Endothelial cell of umbilical vein (primary cell): ENCODE measurements at regions not wholly inside any gene's neighbourhood (a gene's known extent, or its start where the extent isn't known, plus 50 kb on each side); places are given as distances from the start of the nearest gene placed in this dataset.

ENCODE experiments used
- BruUV-seq: library from RNA; stranded (reverse); fragments of 400-500 nt; replicated peaks from 2 replicates; lab custom pipeline; 2021; lab: Mats Ljungman, UMichigan
- CTCF ChIA-PET: fragments of 300-600, 350-600 bp; sonication (Branson Sonifier 250); formaldehyde crosslinking; loops from one replicate; lab custom pipeline; 2021; ENCODE audit warnings: antibody characterized with exemption, inconsistent platforms; lab: Charles Lee
- POLR2A ChIA-PET: fragments of 300-600, 350-600 bp; sonication (Branson Sonifier 250); formaldehyde crosslinking; loops from one replicate; lab custom pipeline; 2021; ENCODE audit warnings: antibody characterized with exemption, inconsistent platforms; lab: Charles Lee
- DNase-seq: peaks from one replicate; pipeline ENCODE4 v3.0.0-alpha.2; 2011; ENCODE audit warnings: low read depth, low spot score
- FAIRE-seq: peaks from 2 replicates; lab custom pipeline; 2011; peaks lifted over from hg19 to GRCh38; lab: Jason Lieb, UNC
- H2AFZ ChIP-seq: 2 replicates; pipeline ENCODE4 v1.6.0; 2012; ENCODE audit warnings: low read depth, low read length, control low read depth, inconsistent platforms
- H3K27ac ChIP-seq: 2 replicates; pipeline ENCODE4 v1.5.1; 2011; ENCODE audit warnings: low read depth, mild to moderate bottlenecking, control low read depth, low read length, moderate library complexity; ENCODE audit not compliant: insufficient read depth
- H3K27me3 ChIP-seq, 2 experiments: 2 replicates each; pipeline versions ENCODE4 v1.6.0 to v1.6.1; 2011; ENCODE audit warnings: low read length in 2 of 2, mixed read lengths in 1 of 2; ENCODE audit not compliant: control insufficient read depth in 2 of 2, insufficient read depth in 2 of 2
- H3K36me3 ChIP-seq, 2 experiments: 2 replicates in 1 of 2; 3 replicates in 1 of 2; pipeline ENCODE4 v1.5.1; 2011; ENCODE audit warnings: low read length in 2 of 2, mild to moderate bottlenecking in 1 of 2, moderate library complexity in 1 of 2; ENCODE audit not compliant: control insufficient read depth in 2 of 2, insufficient read depth in 2 of 2; ENCODE audit errors: extremely low read depth in 1 of 2
- H3K4me1 ChIP-seq: 3 replicates; pipeline ENCODE4 v1.5.1; 2011; ENCODE audit warnings: mild to moderate bottlenecking, low read length; ENCODE audit not compliant: control insufficient read depth, insufficient read depth; ENCODE audit errors: extremely low read depth
- H3K4me2 ChIP-seq: 2 replicates; pipeline ENCODE4 v1.6.1; 2011; ENCODE audit warnings: low read length, control low read depth, mixed read lengths; ENCODE audit not compliant: insufficient read depth
- H3K4me3 ChIP-seq, 3 experiments: fragments of 200-600 bp in 1 of 3; sonication (generic), shearing (Covaris generic) in 1 of 3; replicated peaks in 1 of 3; 2 replicates each; pipeline ENCODE4 v1.5.1; 2011 to 2016; ENCODE audit warnings: control low read depth in 3 of 3, low read length in 3 of 3, mild to moderate bottlenecking in 2 of 3, inconsistent platforms in 1 of 3, low read depth in 1 of 3, moderate library complexity in 1 of 3; ENCODE audit not compliant: insufficient read depth in 1 of 3
- H3K79me2 ChIP-seq: 2 replicates; pipeline ENCODE4 v1.6.0; 2012; ENCODE audit warnings: low read length, inconsistent platforms; ENCODE audit not compliant: control insufficient read depth, insufficient read depth
- H3K9ac ChIP-seq: replicated peaks from 2 replicates; pipeline ENCODE3; 2011; ENCODE audit warnings: low read length, control low read depth; ENCODE audit not compliant: insufficient read depth; ENCODE audit errors: extremely low read depth
- H3K9me1 ChIP-seq: replicated peaks from 3 replicates; pipeline ENCODE4 v1.6.0; 2011; ENCODE audit warnings: mild to moderate bottlenecking, low read length; ENCODE audit not compliant: control insufficient read depth, insufficient read depth; ENCODE audit errors: extremely low read depth
- H3K9me3 ChIP-seq: replicated peaks from 2 replicates; pipeline ENCODE4 v1.5.1; 2012; ENCODE audit warnings: low read length, inconsistent platforms; ENCODE audit not compliant: control insufficient read depth, insufficient read depth
- H4K20me1 ChIP-seq: replicated peaks from 2 replicates; pipeline ENCODE3; 2011; ENCODE audit warnings: mild to moderate bottlenecking, low read length; ENCODE audit not compliant: control insufficient read depth, insufficient read depth; ENCODE audit errors: extremely low read depth
- CTCF ChIP-seq, 2 donors: IDR thresholded peaks; 1 replicate in 1 of 2; 2 replicates in 1 of 2; pipeline ENCODE4 v1.5.1; 2011; ENCODE audit warnings: low read length in 2 of 2, mild to moderate bottlenecking in 2 of 2, moderate library complexity in 2 of 2, control low read depth in 1 of 2, inconsistent platforms in 1 of 2, low read depth in 1 of 2; ENCODE audit not compliant: insufficient read depth in 1 of 2; ENCODE audit errors: extremely low read depth in 1 of 2
- EZH2 ChIP-seq: IDR thresholded peaks from 2 replicates; pipeline ENCODE4 v1.6.1; 2012; ENCODE audit warnings: borderline replicate concordance, low read depth, mild to moderate bottlenecking, moderate library complexity, low read length, inconsistent platforms; ENCODE audit not compliant: severe bottlenecking
- FOS ChIP-seq: IDR thresholded peaks from 2 replicates; pipeline ENCODE4 v1.6.1; 2011; ENCODE audit warnings: mild to moderate bottlenecking, low read length, moderate library complexity, borderline replicate concordance; ENCODE audit not compliant: insufficient read depth
- GATA2 ChIP-seq: IDR thresholded peaks from 2 replicates; pipeline ENCODE4 v1.7.0; 2011; ENCODE audit warnings: low read depth, mild to moderate bottlenecking, moderate library complexity, mixed read lengths, low read length; ENCODE audit not compliant: insufficient read length, insufficient read depth
- JUN ChIP-seq: IDR thresholded peaks from 2 replicates; pipeline ENCODE4 v1.6.1; 2011; ENCODE audit warnings: borderline replicate concordance, low read depth; ENCODE audit not compliant: insufficient read length, insufficient read depth
- MAX ChIP-seq: IDR thresholded peaks from 2 replicates; pipeline ENCODE4 v1.6.1; 2011; ENCODE audit not compliant: insufficient read depth, insufficient read length
- MYC ChIP-seq: IDR thresholded peaks from one replicate; pipeline ENCODE4 v1.6.1; 2011; ENCODE audit warnings: mild to moderate bottlenecking, low read depth, low read length
- POLR2A ChIP-seq: IDR thresholded peaks from 2 replicates; pipeline ENCODE4 v1.6.1; 2012; ENCODE audit warnings: low read depth, mild to moderate bottlenecking, control low read depth, low read length
- POLR2AphosphoS5 ChIP-seq: IDR thresholded peaks from 2 replicates; pipeline ENCODE4 v1.6.1; 2012; ENCODE audit warnings: low read depth, mild to moderate bottlenecking, control low read depth, low read length, moderate library complexity; ENCODE audit not compliant: insufficient read depth
- dilution Hi-C: fragments of 300-500 bp; cut with MboI; formaldehyde crosslinking; loops from one replicate; pipeline ENCODE4 v1.15.0; 2019; ENCODE audit warnings: low sequenced_read_pairs; ENCODE audit not compliant: extremely low pct_ligation_motif_present
- intact Hi-C: fragments of 100-400 bp; cut with micrococcal nuclease; formaldehyde crosslinking; loops from one replicate; pipeline ENCODE4 v1.10.0; 2022

- no peak overlapping the region for H3K9ac ChIP-seq
- no peak for DNase-seq
- POLR2A ChIA-PET = no interaction called here
- dilution Hi-C loops = no loop called here
- no peak overlapping the region for H3K4me2 ChIP-seq
- no peaks in the 10 kb centered on the region for H3K27me3 ChIP-seq
- no peaks in the 10 kb centered on the region for H3K79me2 ChIP-seq
- FAIRE-seq = no peak
- no TSS peak for BruUV-seq
- intact Hi-C loops = no loop called here
- TF ChIP-seq POLR2AphosphoS5 (no peak), CTCF (IDR thresholded peaks at IDR 0.05; ENCODE audit: extremely low read depth in 1 of 2, insufficient read depth in 1 of 2, low read depth in 1 of 2, low read length in 2 of 2) (no peak), MAX (no peak), POLR2A (no peak), FOS (no peak), JUN (no peak), EZH2 (no peak), GATA2 (no peak), MYC (no peak)
- H3K36me3 ChIP-seq = no peaks in the 10 kb centered on the region
- no peaks in the 10 kb centered on the region for H4K20me1 ChIP-seq
- H2AFZ ChIP-seq = no peak overlapping the region
- no peaks in the 10 kb centered on the region for H3K9me3 ChIP-seq
- CTCF ChIA-PET = no interaction called here
- no peak overlapping the region for H3K27ac ChIP-seq
- H3K4me3 ChIP-seq = no peak overlapping the region
- H3K4me1 ChIP-seq = no peaks in the 10 kb centered on the region
- no peaks in the 10 kb centered on the region for H3K9me1 ChIP-seq
Observed at GRCh38 chr13:105907319-105908019, 628.0 kb downstream of the EFNB2 start.
